ENCODE measurements at regions not wholly inside any gene's neighbourhood (a gene's known extent, or its start where the extent isn't known, plus 50 kb on each side); places are given as distances from the start of the nearest gene placed in this dataset.

DNA sequence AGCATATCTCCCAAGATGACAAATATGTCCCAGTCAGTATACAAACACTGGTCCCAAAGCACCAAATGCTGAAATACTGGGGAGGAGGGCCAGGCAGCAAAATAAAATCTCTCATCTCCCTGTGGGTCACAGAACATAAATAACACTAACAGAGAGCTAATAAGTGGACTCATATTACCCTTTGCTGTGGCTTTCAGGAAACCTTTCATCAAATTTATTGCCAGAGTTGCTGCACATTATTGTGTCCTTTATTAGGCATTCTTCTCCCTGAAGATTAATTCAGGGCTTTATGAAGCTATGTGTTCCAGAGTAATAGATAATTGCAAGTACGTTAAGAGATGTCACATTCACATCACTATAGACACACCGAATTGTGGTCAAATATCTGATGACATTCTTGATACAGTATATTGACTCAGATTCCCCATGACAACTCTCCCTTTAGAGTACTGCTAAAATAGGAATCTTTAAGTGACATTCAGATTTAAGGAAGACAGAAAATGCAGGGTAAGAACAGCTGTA lies 124.1 kb upstream of the PRR32 start:
- no peaks in the 10 kb centered on the region for H3K4me1 ChIP-seq (ENCODE audit: control insufficient read depth in 5 of 5, insufficient read depth in 5 of 5, low read length in 5 of 5)
- DNase-seq (no peak), ATAC-seq (ENCODE audit: insufficient read depth, low FRiP score) (no peak)
- no peak overlapping the region for H3K9ac ChIP-seq (ENCODE audit: insufficient read depth in 1 of 2, low read length in 2 of 2)
- H3K4me3 ChIP-seq, result no peak overlapping the region
- TF ChIP-seq, protein P1, sequence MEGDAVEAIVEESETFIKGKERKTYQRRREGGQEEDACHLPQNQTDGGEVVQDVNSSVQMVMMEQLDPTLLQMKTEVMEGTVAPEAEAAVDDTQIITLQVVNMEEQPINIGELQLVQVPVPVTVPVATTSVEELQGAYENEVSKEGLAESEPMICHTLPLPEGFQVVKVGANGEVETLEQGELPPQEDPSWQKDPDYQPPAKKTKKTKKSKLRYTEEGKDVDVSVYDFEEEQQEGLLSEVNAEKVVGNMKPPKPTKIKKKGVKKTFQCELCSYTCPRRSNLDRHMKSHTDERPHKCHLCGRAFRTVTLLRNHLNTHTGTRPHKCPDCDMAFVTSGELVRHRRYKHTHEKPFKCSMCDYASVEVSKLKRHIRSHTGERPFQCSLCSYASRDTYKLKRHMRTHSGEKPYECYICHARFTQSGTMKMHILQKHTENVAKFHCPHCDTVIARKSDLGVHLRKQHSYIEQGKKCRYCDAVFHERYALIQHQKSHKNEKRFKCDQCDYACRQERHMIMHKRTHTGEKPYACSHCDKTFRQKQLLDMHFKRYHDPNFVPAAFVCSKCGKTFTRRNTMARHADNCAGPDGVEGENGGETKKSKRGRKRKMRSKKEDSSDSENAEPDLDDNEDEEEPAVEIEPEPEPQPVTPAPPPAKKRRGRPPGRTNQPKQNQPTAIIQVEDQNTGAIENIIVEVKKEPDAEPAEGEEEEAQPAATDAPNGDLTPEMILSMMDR (IDR thresholded peaks at IDR 0.05; ENCODE audit: control extremely low read depth, extremely low read depth), result no peak
- H3K27ac ChIP-seq (ENCODE audit: low read depth in 1 of 2, low read length in 1 of 2), result no peak overlapping the region
- H3K27me3 ChIP-seq (ENCODE audit: control insufficient read depth in 3 of 3, insufficient read depth in 3 of 3, low read length in 2 of 3), result no peaks in the 10 kb centered on the region
- no peaks in the 10 kb centered on the region for H3K9me3 ChIP-seq (ENCODE audit: control insufficient read depth in 4 of 4, insufficient read depth in 3 of 4, low read length in 3 of 4)
- no peaks in the 10 kb centered on the region for H3K36me3 ChIP-seq (ENCODE audit: control insufficient read depth in 4 of 4, insufficient read depth in 4 of 4, low read length in 4 of 4)
- 74 to 90% methylated on average over 2 of the region's 2 CpGs for WGBS, 2 donors

DNA sequence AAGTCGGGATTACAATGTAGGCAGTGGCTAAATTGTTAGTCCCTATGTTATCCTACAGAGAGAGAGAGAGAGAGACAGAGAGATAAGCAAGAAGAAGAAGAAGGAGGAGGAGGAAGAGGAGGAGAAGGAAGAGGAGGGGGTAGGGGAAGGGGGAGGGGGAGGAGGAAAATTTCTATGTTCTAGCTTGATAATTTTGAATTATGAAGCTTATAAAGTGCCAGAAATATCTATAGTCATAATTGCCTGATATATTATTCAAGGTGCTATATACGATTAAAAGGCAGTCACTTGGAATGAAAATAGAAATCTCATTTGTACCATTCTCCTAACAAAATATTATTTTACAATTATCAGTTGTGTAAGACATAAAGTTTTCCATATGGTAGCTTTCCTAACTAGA lies 122.4 kb upstream of the PRR32 start:
- Histone ChIP-seq H3K9ac (ENCODE audit: insufficient read depth in 1 of 2, low read length in 2 of 2) (no peak overlapping the region), H3K9me3 (ENCODE audit: control insufficient read depth in 4 of 4, insufficient read depth in 3 of 4, low read length in 3 of 4) (peaks cover 0 to 1% (median 0%) of the 10 kb centered on the region in 4 donors), H3K4me1 (ENCODE audit: control insufficient read depth in 5 of 5, insufficient read depth in 5 of 5, low read length in 5 of 5) (no peaks in the 10 kb centered on the region), H3K27me3 (ENCODE audit: control insufficient read depth in 3 of 3, insufficient read depth in 3 of 3, low read length in 2 of 3) (no peaks in the 10 kb centered on the region), H3K27ac (ENCODE audit: low read depth in 1 of 2, low read length in 1 of 2) (no peak overlapping the region), H3K36me3 (ENCODE audit: control insufficient read depth in 4 of 4, insufficient read depth in 4 of 4, low read length in 4 of 4) (no peaks in the 10 kb centered on the region), H3K4me3 (no peak overlapping the region)
- TF ChIP-seq, protein P1 (IDR thresholded peaks at IDR 0.05; ENCODE audit: control extremely low read depth, extremely low read depth), result no peak
- 60 to 69% methylated on average over 2 of the region's 2 CpGs for whole genome bisulfite sequencing, 2 donors
- ATAC-seq (ENCODE audit: insufficient read depth, low FRiP score) (no peak), DNase-seq (no peak)

DNA sequence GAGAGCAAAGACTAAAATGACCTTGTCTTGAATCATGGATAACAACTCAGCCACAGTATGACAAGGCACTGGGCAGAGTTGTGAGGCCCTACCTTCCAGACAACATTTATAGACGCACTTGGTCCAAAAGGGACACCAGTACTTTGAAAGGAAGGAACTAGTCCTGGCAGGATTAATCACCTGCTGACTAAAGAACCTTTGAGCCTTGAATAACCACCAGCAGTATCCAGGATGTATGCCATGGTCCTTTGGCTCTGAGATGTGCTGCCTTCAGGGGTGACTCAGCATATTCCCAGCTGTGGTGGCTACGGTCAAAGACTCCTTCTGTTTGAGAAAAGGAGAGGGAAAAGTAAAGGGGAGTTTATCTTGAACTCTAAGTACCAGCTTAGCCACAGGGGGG lies 118.1 kb upstream of the PRR32 start:
- Histone ChIP-seq H3K9me3 (ENCODE audit: control insufficient read depth in 4 of 4, insufficient read depth in 3 of 4, low read length in 3 of 4) (peaks cover 0 to 2% (median 0%) of the 10 kb centered on the region in 4 donors), H3K9ac (ENCODE audit: insufficient read depth in 1 of 2, low read length in 2 of 2) (no peak overlapping the region), H3K4me1 (ENCODE audit: control insufficient read depth in 5 of 5, insufficient read depth in 5 of 5, low read length in 5 of 5) (no peaks in the 10 kb centered on the region), H3K36me3 (ENCODE audit: control insufficient read depth in 4 of 4, insufficient read depth in 4 of 4, low read length in 4 of 4) (no peaks in the 10 kb centered on the region), H3K27ac (ENCODE audit: low read depth in 1 of 2, low read length in 1 of 2) (no peak overlapping the region), H3K27me3 (ENCODE audit: control insufficient read depth in 3 of 3, insufficient read depth in 3 of 3, low read length in 2 of 3) (no peaks in the 10 kb centered on the region), H3K4me3 (no peak overlapping the region)
- ATAC-seq (ENCODE audit: insufficient read depth, low FRiP score), result no peak
- TF ChIP-seq, protein P1 (IDR thresholded peaks at IDR 0.05; ENCODE audit: control extremely low read depth, extremely low read depth), result no peak
- DNase-seq, result no peak
- WGBS, 2 donors, result 40 to 52% methylated on average over 2 of the region's 2 CpGs

DNA sequence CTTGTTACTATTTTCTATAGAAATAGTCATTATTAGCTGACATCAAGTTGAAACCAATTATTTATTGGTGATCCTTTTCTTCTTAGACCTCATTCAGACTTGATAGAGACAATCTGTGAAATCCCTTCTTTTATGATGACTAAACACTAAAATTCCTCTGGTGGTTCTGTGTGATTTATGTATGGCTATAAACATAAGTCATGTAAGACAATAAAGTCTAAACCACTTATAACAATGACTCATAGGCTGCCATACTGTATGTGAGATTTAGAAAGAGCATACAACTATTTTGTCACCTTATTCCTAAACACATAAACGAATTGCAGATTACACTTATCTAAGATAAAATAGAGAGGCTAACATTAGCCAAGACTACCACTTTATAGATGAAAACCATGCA lies 101.1 kb upstream of the PRR32 start:
- DNase-seq (no peak), ATAC-seq (ENCODE audit: insufficient read depth, low FRiP score) (no peak)
- TF ChIP-seq, protein P1 (IDR thresholded peaks at IDR 0.05; ENCODE audit: control extremely low read depth, extremely low read depth), result no peak
- H3K4me1 ChIP-seq (ENCODE audit: control insufficient read depth in 5 of 5, insufficient read depth in 5 of 5, low read length in 5 of 5), result no peaks in the 10 kb centered on the region
- H3K9me3 ChIP-seq (ENCODE audit: control insufficient read depth in 4 of 4, insufficient read depth in 3 of 4, low read length in 3 of 4), result no peaks in the 10 kb centered on the region
- 18 to 54% methylated on average over 1 of the region's 1 CpG for WGBS, 2 donors
- no peaks in the 10 kb centered on the region for H3K27me3 ChIP-seq (ENCODE audit: control insufficient read depth in 3 of 3, insufficient read depth in 3 of 3, low read length in 2 of 3)
- no peak overlapping the region for H3K4me3 ChIP-seq
- H3K27ac ChIP-seq (ENCODE audit: low read depth in 1 of 2, low read length in 1 of 2), result no peak overlapping the region
- no peak overlapping the region for H3K9ac ChIP-seq (ENCODE audit: insufficient read depth in 1 of 2, low read length in 2 of 2)
- H3K36me3 ChIP-seq (ENCODE audit: control insufficient read depth in 4 of 4, insufficient read depth in 4 of 4, low read length in 4 of 4), result no peaks in the 10 kb centered on the region
